Heart right ventricle (tissue), 16 donors: ENCODE measurements at regions not wholly inside any gene's neighbourhood (a gene's known extent, or its start where the extent isn't known, plus 50 kb on each side); places are given as distances from the start of the nearest gene placed in this dataset.

ENCODE experiments used
- ATAC-seq, 8 donors: fragments of 200-7000 bp; cut with Tn5 transposase; one replicate each; pipeline ENCODE4 v1.9.1; 2020; ENCODE audit warnings: mild to moderate bottlenecking in 8 of 8, moderate library complexity in 8 of 8, moderate number of reproducible peaks in 1 of 8
- DNase-seq, 2 donors: peaks; one replicate each; pipeline ENCODE4 v3.0.0-alpha.2; 2020
- H3K27ac ChIP-seq, 10 donors: fragments of 200-600 bp; sonication (generic) in 2 of 10; one replicate each; pipeline versions ENCODE4 v1.5.0 to v1.8.0; 2020 to 2022; ENCODE audit warnings: mild to moderate bottlenecking in 3 of 10
- H3K27me3 ChIP-seq, 7 donors: fragments of 200-600 bp; one replicate each; pipeline ENCODE4 v1.8.0; 2021 to 2022; ENCODE audit warnings: mild to moderate bottlenecking in 2 of 7
- H3K36me3 ChIP-seq, 9 donors: fragments of 200-600 bp; sonication (generic) in 1 of 9; one replicate each; pipeline versions ENCODE4 v1.5.0 to v1.8.0; 2020 to 2022; ENCODE audit warnings: mild to moderate bottlenecking in 2 of 9
- H3K4me1 ChIP-seq, 9 donors: fragments of 200-600 bp; sonication (generic) in 1 of 9; one replicate each; pipeline versions ENCODE4 v1.5.0 to v1.8.0; 2020 to 2022; ENCODE audit warnings: mild to moderate bottlenecking in 4 of 9
- H3K4me3 ChIP-seq, 10 donors: fragments of 200-600 bp; sonication (generic) in 2 of 10; one replicate each; pipeline versions ENCODE4 v1.5.0 to v1.8.0; 2020 to 2022; ENCODE audit warnings: mild to moderate bottlenecking in 7 of 10, moderate library complexity in 2 of 10
- H3K9me3 ChIP-seq, 11 donors: fragments of 200-600 bp in 10 of 11; sonication (generic) in 2 of 11; one replicate each; pipeline versions ENCODE4 v1.5.0 to v1.8.0; 2013 to 2022; ENCODE audit warnings: mild to moderate bottlenecking in 2 of 11, control low read depth in 1 of 11, moderate library complexity in 1 of 11
- WGBS, 2 donors: extraction: QIAGEN DNeasy Blood & Tissue Kit; methylation state at CpG; one replicate each; pipeline ENCODE4 v1.1.7; 2013; ENCODE audit warnings: inconsistent platforms in 1 of 2; 5-methylcytosine and 5-hydroxymethylcytosine counted together
- intact Hi-C, 10 donors: fragments of 100-400 bp; cut with DNase I; formaldehyde crosslinking; loops; one replicate each; pipeline versions ENCODE4 v1.11.1 to v1.14.2; 2022
- TF ChIP-seq, protein P1 (sequence below), 9 donors: fragments of 200-600 bp; sonication (generic) in 2 of 9; IDR thresholded peaks; one replicate each; pipeline versions ENCODE4 v1.5.0 to v1.8.0; 2021 to 2022; ENCODE audit warnings: antibody characterized with exemption in 9 of 9, mild to moderate bottlenecking in 5 of 9, moderate library complexity in 1 of 9
- donor health status: Arrhythmogenic right ventricular cardiomyopathy.
- donor health status: ischemic (EF 13 %, LVEDD 7.1; RV severe dilation, severe dysfunction).
- donor health status: healthy with polysubstance abuse.
- donor health status: DM: no; HTN: yes; CAD: no.
- donor health status: DM: no; HTN: no; CAD: no.
- donor health status: ischemic (EF 25% LVEDD 6.9; RV normal size, moderate dysfunction).
- donor health status: ischemic (EF 25% LVEDD 5.7; RV mildly dilated, moderate dysfunction).
- donor health status: healthy.
- donor health status: DM: yes; HTN: yes; CAD: no.
- donor health status: Ischemic cardiomyopathy.
- donor health status: ischemic (EF 35%, LVEDD 5.7; RV mildly dilated, moderate dysfunction).
- donor health status: nonischemic (EF 11% LVEDD 7.7; RV severe dilation, severe dysfunction).
- donor health status: DM: yes; HTN: yes; CAD: no.
- donor health status: PGD.
- donor health status: ischemic (EF 29% LVEDD 5.4; RV normal size, mild dysfunction).
- donor health status: nonischemic (EF 23%, LVEDD 6.1; RV moderate dilation, normal function).

DNA sequence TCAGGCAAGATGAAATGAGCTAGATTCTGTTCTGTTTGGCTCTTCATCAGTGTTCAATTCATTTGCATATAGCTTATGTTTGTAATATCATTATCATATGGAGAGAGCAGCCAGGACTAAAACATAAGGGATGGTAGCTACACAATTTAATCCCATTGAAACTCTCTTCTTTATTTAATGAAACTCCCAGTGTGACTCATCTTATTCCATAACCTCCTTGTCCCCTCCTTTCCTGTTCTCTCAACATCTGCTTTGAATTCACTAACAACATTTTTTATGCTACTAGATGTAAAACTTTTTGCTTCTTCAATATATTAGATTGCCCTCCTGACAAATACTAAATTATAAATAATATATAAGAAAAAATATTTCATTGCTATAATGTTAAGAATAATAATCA lies 1823.4 kb downstream of the MAT2B start:
- Histone ChIP-seq H3K9me3 (no peaks in the 10 kb centered on the region), H3K27me3 (no peaks in the 10 kb centered on the region), H3K27ac (no peak overlapping the region), H3K36me3 (no peaks in the 10 kb centered on the region), H3K4me1 (no peaks in the 10 kb centered on the region), H3K4me3 (no peak overlapping the region)
- intact Hi-C loops = no loop called here
- TF ChIP-seq, protein P1, sequence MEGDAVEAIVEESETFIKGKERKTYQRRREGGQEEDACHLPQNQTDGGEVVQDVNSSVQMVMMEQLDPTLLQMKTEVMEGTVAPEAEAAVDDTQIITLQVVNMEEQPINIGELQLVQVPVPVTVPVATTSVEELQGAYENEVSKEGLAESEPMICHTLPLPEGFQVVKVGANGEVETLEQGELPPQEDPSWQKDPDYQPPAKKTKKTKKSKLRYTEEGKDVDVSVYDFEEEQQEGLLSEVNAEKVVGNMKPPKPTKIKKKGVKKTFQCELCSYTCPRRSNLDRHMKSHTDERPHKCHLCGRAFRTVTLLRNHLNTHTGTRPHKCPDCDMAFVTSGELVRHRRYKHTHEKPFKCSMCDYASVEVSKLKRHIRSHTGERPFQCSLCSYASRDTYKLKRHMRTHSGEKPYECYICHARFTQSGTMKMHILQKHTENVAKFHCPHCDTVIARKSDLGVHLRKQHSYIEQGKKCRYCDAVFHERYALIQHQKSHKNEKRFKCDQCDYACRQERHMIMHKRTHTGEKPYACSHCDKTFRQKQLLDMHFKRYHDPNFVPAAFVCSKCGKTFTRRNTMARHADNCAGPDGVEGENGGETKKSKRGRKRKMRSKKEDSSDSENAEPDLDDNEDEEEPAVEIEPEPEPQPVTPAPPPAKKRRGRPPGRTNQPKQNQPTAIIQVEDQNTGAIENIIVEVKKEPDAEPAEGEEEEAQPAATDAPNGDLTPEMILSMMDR (IDR thresholded peaks at IDR 0.05) = no peak
- DNase-seq = no peak
- no peak for ATAC-seq

DNA sequence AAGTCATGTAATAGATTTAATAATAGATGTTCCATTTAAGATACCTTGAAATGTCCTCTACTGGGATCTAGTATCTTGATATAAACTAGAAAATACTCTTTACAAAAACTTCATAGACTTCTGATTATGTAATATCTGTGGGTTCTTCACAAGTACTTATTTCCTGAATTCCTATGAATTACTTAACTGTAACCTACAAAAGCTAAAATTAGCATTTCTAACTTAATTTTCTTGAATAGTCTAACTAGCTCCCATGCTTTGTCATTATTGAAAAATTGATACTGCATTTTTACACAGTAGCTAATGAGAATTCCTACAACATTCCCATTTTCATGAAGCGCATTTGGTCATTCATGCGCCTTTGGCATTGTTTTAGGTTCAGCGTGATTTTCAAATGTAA lies 1828.2 kb downstream of the MAT2B start:
- WGBS, 2 donors = 91 to 95% methylated on average over 3 of the region's 3 CpGs
- Histone ChIP-seq H3K27ac (no peak overlapping the region), H3K27me3 (no peaks in the 10 kb centered on the region), H3K4me1 (no peaks in the 10 kb centered on the region), H3K9me3 (no peaks in the 10 kb centered on the region), H3K36me3 (no peaks in the 10 kb centered on the region), H3K4me3 (no peak overlapping the region)
- intact Hi-C loops = no loop called here
- ATAC-seq (no peak), DNase-seq (no peak)
- TF ChIP-seq, protein P1 (IDR thresholded peaks at IDR 0.05) = no peak

DNA sequence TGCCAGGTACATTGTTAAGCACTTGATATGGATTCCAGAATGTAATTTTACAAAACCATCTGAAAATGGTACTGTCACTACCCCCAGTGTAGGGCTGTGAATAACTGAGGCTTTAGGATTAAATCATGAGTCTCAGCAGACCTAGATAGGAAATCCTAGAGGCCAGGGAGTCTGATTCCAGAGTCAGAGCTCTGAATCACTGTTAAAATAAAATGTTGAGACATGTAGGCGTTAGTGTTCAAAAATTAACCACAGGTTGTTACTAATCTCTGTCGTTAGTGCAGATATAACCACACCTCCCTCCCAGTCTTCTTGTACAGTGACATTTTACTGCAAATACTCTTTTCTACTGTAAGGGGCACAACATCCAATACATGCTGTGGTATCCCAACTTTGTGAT lies 1828.8 kb downstream of the MAT2B start:
- 63 to 76% methylated on average over 2 of the region's 2 CpGs for WGBS, 2 donors
- Histone ChIP-seq H3K27ac (no peak overlapping the region), H3K27me3 (no peaks in the 10 kb centered on the region), H3K4me1 (no peaks in the 10 kb centered on the region), H3K4me3 (no peak overlapping the region), H3K36me3 (no peaks in the 10 kb centered on the region), H3K9me3 (no peaks in the 10 kb centered on the region)
- no peak for ATAC-seq
- intact Hi-C loops = no loop called here
- DNase-seq = no peak
- TF ChIP-seq, protein P1 (IDR thresholded peaks at IDR 0.05) = no peak

DNA sequence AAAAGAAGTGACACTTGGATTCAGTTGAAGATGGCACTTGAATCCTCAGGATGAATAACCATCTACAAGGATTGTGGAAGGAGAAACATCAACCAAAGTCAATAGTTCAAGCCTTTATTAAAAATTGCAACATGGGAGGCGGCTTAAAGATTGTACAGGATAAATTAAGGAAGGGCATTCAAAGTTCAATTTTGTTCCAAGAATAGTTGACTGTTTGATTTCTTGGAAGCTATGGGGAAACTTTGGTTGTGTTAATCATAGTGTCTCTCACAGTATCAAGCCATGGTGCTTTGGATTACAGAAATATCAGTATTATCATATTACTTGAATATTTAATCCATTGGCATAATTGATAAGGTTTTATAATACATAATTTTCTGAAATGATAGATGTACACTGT lies 1844.3 kb downstream of the MAT2B start:
- WGBS, 2 donors = 66 to 78% methylated on average over 1 of the region's 1 CpG
- H3K4me3 ChIP-seq = no peak overlapping the region
- H3K4me1 ChIP-seq = no peaks in the 10 kb centered on the region
- intact Hi-C loops = no loop called here
- ATAC-seq (no peak), DNase-seq (no peak)
- no peaks in the 10 kb centered on the region for H3K27me3 ChIP-seq
- TF ChIP-seq, protein P1 (IDR thresholded peaks at IDR 0.05) = no peak
- no peak overlapping the region for H3K27ac ChIP-seq
- no peaks in the 10 kb centered on the region for H3K9me3 ChIP-seq
- no peaks in the 10 kb centered on the region for H3K36me3 ChIP-seq

DNA sequence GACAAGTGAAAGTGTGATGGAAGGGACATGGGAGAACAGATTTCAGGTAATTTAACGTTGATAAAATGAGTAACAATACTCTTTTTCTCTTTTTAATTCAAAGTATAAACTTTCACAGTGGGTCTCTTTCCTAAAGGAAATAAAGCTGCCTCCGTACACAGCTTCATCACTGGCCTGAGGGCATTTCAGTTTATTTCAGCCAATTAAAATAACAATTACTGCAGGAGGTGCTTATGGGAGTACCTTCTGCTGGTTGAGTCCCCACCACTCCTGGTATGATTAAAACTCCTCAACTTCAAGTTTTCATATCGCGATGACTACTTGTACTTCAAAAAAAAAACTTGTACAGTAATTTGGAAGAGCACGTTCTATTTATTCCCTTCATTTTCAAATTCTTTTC lies 1845.9 kb downstream of the MAT2B start:
- Histone ChIP-seq H3K4me1 (no peaks in the 10 kb centered on the region), H3K27me3 (no peaks in the 10 kb centered on the region), H3K36me3 (no peaks in the 10 kb centered on the region), H3K9me3 (no peaks in the 10 kb centered on the region), H3K4me3 (no peak overlapping the region), H3K27ac (no peak overlapping the region)
- WGBS, 2 donors = 81 to 89% methylated on average over 5 of the region's 5 CpGs
- intact Hi-C loops = no loop called here
- no peak for DNase-seq
- TF ChIP-seq, protein P1 (IDR thresholded peaks at IDR 0.05) = no peak
- ATAC-seq = no peak
